Fibroblast of upper back skin (primary cell): ENCODE measurements at regions not wholly inside any gene's neighbourhood (a gene's known extent, or its start where the extent isn't known, plus 50 kb on each side); places are given as distances from the start of the nearest gene placed in this dataset.

Experiments
- DNase-seq: peaks from one replicate; pipeline ENCODE4 v3.0.0-alpha.2; 2013

DNA sequence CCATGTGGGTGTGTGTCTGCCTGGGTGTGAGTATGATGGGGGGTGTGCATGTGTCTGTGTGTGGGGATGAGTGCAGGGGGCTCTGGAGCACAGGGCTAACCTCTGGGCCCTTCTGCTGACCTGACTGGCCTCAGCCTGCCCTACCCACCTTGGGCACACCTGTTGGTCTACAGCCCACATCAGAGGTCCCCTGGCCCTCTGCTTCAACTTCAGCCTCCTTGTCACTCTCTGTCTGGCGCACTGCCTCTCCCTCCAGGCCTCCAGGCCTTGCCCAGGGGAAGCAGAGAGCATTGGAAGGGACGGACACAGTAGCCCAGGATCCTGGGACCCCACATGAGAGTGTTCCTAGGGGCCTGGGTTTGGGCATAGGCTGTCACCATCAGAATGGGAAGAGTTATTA is 115.4 kb downstream of the EFNB1 start:
- DNase-seq: no peak

DNA sequence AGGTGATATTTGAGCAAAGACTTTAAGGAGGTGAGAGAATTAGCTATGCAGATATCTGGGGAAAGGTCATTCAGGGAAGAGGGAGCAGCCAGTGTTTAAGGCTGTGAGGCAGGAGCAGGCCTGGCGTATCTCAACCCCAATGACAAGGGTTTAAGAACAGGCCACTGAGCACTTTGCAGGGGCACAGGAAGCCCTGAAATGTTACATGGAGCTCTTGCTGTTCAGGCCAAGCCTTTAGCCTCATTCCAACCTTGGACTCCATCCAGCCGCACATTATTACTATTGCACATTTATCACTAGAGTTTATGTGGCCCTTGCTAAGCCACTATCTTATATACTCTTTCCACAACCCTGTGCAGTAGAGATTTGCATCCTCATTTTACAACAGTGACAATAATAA is 114.0 kb downstream of the EFNB1 start:
- no peak for DNase-seq

DNA sequence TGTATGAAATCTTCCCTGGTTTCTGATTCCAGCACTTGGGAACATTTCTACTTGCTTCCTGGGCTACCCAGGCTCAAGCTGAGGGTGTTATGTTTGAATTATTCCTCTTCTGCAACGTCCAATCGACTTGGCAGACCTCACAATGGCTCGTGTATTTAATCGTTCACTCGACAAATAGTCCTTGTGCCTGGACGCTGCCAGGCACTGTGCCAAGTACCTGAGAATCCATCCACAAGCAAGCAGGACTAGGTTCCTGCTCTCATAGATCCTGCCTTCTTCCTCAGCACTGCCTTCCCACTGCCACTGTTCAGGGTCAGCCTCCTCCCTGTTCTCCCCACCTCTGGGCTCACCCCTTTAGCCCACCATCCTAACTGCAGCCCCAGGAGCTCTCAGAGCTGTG is 113.3 kb downstream of the EFNB1 start:
- no peak for DNase-seq

DNA sequence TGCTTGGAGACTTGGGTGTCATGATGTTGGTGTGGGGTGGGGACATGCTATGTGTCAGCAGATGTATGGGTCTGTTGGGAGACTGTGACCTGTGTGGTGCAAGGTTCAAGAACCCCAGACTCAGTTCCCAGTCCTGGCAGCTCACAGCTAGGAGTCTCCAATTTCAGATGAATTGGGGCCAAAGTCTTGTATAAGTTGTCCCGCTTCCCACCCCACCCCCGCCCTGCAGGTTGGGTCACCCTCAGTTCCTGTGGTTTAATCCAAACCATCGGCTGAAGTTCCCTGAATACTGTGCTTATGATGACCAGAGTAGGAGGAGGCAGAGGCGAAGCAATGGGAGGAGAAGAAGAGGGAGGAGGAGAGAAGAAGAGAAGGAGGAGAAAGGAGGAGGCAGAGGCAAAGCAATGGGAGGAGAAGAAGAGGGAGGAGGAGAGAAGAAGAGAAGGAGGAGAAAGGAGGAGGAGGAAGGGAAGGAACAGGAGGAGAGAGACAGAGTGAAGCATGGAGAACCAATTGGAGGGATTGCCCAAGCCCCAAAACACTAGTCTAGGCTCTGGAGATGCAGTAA is 112.6 kb downstream of the EFNB1 start:
- DNase-seq: peak; percentile 42

DNA sequence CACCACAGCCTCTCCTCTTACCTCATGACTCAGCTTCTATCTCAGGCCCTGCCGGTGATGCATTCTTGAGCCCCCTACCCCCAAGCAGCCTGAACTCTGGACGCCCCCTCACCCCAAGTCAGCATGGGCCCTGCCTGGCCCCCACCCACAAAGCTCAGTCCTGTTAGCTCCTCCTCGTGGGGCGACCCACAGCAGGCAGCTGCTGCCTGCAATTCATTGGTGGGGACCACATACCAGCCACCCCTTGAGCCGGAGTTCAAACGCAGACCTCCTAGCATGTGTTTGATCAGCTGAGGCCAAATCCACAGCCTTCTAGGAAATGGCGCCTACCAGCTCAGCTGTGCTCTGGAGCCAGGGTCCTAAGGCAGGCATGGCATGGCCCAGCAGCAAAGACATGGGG is 111.8 kb downstream of the EFNB1 start:
- peak; percentile 35 for DNase-seq

DNA sequence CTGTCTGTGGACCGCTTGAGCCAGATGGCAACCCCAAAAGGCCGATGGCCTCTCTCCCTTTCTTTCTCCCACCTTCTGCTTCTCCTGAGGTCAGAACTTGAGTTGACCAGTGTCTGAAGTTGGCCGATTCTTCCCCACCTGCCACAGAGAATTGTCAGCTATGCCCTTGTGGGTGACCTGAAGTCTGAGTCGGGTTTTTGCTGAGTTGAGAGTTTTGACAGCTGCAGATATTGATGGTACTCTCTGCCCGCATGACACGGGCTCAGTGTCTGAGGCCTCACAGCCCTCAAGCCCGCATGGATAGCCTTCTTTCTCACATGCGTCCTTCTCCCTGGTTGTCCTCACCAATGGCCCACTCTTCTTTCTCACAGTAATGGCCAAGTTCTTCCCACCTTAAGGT is 111.0 kb downstream of the EFNB1 start:
- no peak for DNase-seq

DNA sequence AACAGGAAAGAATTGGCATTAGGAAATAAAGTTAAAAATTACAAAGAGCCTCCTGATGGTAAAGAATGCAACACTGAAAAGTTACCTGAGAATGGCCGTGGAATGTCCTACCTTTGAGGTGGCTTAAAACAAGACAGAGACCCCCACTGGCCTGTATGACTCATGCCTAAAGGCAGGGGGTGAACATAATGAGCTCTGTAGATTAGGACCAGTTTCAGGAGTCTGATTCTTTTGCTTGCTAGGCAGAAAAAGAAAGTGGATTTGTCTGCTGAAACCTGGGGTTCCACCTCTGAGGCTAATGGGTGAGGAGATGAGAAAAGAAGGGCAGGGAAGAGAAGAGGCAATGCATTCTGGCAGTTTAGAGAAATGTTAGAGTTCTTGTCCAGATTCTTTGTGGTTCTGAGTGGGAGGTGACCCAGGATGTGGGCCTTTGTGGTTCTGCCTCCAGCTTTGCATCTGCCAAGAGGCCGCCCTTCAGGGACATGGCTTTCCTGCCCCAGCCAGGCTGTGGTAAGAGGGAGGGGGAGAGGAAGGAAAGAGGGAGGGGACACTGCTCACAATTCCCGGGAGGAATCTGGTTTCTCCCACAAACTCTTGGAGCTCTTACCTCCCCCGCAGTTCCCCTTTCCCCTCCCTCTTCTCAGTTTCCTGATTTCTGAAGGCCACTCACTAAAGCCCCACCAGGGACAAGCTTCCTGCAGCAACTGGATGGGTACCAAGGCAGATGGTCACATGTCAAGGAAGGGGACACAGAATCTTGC is 109.6 kb downstream of the EFNB1 start:
- peak; percentile 81 for DNase-seq

DNA sequence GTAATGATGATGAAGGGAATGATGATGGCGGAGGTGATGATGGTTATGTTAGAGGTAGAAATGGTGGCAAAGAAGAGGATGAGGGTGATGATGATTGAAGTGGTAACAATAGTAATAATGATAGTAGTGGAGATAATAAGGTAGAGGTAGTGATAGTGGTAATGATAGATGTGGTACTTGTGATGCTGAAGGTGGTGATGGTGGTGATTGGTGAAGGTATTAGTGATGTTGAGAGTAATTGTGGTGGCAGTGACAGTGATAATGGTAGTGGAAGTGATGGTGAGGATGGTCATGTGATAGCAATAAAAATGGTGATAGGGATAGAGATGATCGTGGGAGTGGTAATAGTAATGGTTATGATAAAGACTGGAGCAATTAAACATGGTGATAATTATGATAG is 108.8 kb downstream of the EFNB1 start:
- DNase-seq: no peak

DNA sequence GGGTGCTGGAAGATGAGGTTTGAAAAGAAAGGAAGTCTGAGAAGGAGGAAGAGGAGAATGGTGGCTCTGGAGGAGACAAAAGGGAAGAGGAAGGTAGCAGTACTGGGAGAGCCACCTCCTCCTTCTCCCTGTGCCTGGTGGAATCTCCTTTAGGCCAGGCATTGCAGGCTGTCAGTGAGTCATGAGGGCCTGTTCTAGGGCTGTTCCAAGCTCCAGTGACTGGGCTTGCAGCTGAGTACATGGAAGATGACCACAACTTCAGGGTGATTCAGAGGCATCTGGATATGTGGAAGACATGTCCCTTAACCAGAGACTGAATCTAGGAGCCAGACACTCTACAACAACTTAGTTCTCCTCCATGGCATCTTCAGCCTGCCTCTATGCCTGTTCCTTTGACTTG is 107.8 kb downstream of the EFNB1 start:
- peak; percentile 86 for DNase-seq

DNA sequence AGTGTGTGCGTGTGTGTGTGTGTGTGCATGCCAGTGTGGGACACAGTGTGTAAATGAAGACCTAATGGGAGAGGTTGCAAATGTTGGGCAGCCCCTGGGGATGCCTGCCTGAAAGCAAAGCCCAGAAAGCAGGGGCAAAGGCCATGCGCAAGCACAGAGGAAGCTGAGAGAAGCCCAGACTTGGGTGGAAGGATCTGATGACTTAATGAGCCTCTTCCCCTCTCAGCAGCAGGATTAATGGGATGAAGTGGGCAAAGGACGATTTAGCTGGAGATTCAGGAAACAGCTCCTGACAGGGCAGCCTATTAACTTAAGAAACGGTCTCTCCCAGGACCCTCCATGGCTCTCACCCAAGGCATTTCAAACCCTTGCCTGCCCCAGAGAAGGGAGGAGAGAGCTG is 107.3 kb downstream of the EFNB1 start:
- no peak for DNase-seq

DNA sequence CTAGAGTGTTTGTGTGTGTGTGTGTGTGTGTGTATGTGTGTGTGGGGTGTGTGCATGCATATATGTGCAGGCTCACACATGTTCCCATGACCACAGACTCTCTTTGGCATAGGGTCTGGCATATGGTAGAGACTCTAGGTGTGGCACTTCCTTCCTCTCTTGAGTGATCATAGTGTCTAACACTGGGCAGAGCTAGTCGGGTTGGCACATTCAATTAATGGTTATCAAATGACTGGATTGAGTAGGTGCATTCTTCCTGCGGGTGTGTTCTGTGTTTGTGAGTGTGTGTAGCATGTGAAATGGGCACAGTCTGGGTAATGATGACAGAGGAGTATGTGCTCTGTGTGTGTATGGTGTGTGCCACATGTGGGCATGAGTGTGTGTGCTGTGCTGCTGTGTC is 106.5 kb downstream of the EFNB1 start:
- DNase-seq: no peak

DNA sequence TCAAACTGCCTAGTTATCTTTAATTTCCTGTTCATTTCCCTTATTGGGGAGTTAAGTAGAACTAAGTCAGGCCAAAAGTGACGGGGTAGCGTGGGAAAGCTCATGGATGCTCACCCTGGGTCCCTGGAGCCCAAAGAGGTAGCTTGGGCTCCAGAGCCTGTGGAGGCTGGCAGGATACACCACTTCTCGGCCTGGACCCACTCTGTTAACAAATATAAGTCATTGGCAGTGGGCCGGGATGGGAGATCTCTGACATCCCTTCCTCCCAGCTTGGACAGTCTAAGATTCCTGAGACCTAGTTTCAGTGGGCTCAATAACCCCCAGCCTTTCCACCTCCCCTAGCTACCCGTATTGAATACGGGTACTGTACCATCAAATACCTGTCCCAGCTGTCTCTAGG is 106.1 kb downstream of the EFNB1 start:
- DNase-seq: no peak

DNA sequence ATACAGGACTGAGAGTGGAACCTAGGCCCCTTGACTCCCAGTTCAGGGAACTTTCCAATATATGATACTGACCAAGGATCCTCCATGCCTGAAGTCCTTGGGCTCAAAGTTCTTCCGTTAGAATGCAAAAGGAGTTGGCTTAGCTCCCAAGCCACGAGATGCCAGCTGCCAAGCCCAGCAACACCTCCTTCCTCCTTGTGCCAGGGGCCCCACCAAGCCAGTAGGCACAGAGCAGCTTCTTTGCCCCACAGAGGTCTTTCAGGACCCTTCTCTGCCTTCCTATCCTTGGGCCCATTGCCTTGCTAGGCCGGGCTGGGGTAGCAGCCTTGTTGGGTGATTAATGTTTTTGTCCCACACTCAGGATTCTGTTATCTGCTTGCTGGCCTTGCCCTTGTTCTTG is 105.6 kb downstream of the EFNB1 start:
- DNase-seq: no peak

DNA sequence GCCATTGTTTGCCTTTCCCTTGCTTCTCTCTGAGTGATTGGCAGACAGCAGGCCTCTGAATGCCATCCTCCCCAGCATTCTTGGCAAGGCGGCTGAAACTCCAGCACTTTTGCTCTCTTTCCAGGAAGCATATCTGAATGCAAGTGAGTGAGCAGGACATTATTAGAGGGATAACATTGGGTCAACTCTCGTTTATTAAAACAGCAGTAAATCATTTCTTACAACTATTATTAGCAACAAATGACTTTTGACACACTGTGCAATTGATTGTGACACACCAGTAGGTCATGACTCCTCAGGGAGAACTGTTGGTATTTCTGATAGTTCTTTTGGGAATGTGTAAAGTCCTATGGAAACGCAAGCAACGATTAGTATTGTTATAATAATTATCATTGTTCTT is 103.8 kb downstream of the EFNB1 start:
- no peak for DNase-seq

DNA sequence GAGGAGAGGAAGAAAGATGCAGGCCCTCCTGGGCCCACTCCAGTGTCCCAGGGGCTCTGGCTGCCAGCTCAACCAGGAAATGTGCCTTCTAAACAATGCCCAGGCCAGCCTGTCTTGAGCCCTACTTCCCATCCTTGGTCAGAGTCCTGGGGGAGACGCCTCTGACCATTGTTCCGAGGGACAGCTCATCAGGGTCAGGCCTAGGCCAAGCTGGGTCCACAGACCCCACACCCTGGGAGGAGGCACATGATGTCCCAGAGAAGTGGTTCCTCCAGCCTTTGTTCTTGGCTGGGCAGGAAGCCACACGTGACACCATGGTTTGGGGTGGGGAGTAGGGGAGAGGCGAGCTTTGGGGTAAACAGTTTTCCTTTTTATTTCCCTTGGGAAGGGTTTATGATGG is 102.5 kb downstream of the EFNB1 start:
- no peak for DNase-seq

DNA sequence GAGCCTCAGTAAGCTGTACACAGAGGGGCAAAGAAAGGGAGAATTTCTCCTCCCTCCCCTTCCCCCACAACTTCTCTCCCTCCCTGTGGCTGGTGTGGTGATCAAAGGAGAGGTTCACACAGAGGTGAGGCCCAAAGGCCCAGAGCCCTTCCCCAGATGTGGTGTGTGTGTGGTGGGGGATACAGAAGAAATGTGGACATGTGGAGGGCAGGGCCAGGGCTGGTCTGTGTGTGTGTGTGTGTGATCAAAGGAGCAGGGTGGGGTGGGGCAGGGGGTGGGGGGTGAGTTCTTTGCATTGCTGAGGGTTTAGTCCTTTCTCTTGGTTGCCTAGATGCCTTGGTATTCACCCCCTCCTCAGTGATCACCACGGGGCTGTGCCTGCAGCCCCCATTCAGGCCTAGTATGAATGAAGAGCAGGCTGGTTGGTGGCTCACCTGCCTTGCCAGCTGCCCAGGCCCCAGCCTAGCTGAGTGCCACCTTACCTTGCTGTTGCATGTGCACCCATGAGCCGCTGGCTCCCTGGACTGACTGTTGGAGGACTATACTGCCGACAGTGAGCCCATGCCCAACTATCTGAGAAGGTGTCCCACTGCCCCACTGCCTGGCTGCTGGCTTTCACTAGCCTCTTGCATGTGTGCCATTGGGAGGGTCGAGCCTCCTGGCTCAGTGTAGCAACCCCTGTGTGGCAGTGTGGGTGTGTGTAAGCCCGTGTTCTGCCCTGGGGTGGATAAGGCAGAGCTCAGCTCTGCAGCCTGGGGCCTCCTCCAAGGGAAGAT is 101.9 kb downstream of the EFNB1 start:
- DNase-seq: peak; percentile 57

DNA sequence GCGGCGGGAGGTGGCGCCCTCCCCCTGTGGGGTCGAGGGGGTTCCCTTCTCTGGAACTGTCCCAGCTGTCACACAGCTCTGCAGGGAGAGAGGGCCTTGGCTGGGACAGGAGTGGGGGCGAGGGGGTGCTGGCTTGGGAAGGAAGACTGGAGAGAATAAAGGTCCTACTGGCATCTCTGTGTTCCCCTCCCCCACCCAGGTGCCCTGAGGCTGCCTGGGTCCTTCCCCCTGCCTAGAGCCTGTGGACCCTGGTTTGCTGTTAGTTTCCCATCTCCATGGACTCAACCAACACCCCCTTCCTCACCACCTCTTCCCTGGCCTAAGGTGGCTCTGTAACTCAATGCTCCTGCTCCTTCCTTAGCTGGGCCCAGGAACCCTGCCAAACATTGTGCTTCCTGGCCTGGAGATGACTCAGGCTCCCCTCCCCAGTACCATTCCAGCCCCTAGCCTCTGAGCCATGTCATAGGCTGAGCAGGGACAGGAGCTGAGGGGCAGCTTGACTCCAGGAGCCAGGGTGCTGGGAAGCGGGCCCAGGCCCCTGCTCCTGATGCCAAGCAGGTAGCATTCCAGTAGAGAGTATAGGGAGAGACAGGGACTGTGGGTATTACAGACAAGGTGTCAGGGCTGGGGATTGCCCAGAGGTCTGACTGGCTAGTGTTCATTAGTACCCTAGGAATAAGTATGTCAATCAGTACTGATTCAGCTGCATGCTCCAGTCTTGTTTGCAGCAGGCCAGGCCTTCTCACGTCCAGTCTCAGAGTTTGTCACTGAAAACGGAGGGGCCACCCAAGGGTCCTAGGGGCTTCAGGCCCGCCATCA is 100.7 kb downstream of the EFNB1 start:
- DNase-seq: peak; percentile 85

DNA sequence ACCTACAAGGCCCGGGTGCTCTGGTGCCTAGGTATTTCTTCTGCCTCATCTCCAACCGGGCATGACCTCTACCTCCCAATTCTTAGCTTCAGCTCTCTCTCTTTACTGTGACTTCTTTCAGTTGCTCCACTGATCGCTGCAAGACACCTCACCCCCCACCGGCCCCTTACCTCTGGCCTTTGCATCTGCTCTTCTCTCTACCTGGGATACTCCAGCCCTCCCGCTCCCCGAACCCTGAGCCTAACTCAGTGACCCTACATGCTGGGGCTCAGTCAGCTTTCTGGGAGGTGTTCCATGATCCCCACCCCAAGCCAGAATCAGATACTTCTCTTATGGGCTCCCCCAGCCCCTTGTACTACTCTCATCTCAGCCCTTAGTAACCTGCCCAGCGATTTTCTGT is 99.6 kb downstream of the EFNB1 start:
- DNase-seq: no peak

DNA sequence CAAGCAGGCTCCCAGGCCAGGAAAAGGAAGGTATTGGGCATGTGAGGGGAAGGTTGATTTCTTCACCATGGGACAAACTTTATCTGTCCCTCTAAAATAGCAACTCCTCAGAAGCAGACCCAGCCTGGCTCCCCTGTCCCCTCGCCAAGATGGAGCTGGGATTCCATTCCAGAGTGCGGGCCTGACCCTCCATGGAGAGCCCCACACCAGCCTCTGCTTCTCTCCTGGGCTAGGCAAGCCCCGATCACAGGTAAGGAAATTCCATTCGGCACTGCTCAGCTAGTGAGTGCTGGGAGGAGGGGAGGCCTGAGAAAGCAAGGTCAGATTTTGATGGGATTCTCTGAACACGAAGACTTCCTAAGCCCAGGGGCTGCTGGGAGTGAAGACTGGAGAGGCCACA is 98.4 kb downstream of the EFNB1 start:
- DNase-seq: no peak

DNA sequence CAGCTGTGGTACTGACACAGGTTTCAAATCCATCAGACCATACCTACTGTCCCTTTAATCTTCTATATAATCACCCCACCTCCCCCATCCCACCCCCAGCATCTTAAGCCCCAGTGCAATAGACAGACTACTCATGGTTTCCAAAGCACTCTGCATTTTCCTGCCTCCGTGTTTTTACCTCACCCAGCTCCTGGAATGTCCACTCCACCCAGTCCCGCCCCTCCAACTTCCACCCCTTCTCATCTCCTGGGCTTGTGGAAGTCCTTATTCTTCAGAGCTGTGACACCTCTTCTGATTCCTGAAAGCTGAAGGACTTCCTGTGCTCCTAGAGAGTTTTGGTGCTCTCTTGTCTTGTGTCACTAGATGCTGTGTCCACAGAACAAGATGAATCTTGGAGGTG is 94.3 kb downstream of the EFNB1 start:
- no peak for DNase-seq

DNA sequence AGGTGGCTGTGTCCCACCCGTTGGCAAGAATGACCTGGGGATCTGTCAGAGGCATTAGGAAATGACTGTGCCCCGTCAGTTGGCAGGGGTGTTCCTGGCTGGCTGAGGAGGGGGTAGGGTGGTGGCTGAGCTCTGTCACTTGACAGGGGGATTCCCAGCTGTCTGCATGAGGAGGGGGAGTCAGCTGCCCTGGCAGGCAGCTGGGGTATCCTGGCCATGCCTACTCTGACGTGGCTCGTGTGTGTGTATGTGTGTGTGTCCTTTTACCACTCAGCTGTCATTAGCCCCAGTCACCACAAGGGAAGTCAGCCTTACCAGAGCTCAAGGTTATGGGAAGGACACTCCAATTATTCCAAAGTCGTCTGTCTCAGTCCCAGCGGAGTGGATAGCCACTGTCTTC is 93.2 kb downstream of the EFNB1 start:
- DNase-seq: no peak

DNA sequence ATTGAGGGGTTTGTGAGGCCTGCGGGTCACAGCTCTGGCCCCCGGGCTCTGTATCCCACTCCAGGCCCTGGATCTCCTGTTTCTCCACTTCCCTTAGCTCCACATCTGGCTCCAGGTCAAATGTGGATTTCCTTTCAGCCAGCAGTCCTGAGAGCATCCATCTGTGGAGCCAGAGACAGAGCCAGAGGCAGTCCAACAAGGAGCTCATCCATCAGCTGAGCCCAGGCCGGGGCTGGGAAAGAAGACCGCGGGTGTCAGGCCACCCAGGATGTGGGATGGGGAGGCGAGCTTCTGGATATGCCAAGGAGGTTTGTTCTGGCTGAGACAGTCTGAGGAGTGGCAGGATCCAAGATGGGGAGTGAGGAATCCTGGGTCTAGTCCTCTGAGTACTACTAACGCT is 91.7 kb downstream of the EFNB1 start:
- DNase-seq: no peak

DNA sequence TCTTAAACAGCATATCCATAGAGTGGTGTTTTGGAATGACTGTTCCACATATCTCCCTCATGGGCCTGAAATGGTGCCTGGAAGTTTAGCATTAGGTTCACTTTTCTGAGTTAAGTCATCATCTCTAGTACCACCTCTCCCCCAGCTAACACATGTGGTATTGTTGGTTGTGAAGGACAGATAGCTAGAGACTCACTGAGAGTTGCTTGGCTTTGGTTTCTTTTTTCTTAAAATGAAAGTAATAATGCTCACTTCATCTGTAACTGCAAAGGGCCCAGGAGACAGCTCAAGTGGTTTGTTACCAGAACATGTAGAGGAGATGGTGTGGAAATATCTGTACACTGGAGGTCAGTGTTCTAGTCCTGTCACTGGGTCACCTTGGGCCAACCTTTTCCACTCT is 90.9 kb downstream of the EFNB1 start:
- no peak for DNase-seq

DNA sequence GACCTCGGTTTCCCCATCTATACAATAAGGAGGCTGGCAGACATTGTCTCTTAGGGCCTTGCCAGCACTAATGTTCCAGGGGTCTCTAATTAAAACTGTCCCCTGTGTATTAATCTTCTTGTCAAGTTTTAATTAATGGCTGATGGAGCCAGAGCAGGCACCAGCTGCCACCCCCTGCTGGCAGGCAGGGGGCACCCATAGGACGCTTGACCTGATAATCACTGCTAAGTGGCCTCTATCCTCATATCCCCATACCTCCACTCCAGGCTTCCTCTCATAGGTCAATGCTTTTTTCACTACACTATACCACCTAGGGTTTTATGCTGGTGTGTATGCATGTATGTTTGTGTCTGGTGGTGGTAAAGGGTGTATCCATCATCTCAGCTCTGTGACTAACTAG is 89.4 kb downstream of the EFNB1 start:
- no peak for DNase-seq
